Thoracic aorta (tissue), 2 donors: ENCODE measurements at regions not wholly inside any gene's neighbourhood (a gene's known extent, or its start where the extent isn't known, plus 50 kb on each side); places are given as distances from the start of the nearest gene placed in this dataset.

ENCODE experiments used
- ATAC-seq: fragments of 150-250 bp; one replicate; pipeline ENCODE4 v1.8.0; 2017; ENCODE audit warnings: low read depth; ENCODE audit not compliant: insufficient number of reproducible peaks, low FRiP score
- DNase-seq: peaks from one replicate; pipeline ENCODE4 v3.0.0-alpha.2; 2020; ENCODE audit warnings: low spot score
- H3K27ac ChIP-seq, 2 donors: fragments of 200-600 bp; sonication (generic); 1 replicate in 1 of 2; 2 replicates in 1 of 2; pipeline ENCODE4 v1.5.1; 2016; ENCODE audit warnings: mild to moderate bottlenecking in 2 of 2, moderate library complexity in 2 of 2
- H3K27me3 ChIP-seq: fragments of 200-600 bp; sonication (generic); replicated peaks from 2 replicates; pipeline ENCODE4 v1.6.0; 2016; ENCODE audit warnings: mild to moderate bottlenecking; ENCODE audit not compliant: insufficient read depth
- H3K36me3 ChIP-seq: fragments of 200-600 bp; sonication (generic); one replicate; pipeline ENCODE4 v1.5.1; 2016
- H3K4me1 ChIP-seq, 2 donors: fragments of 200-600 bp; sonication (generic); 1 replicate in 1 of 2; 2 replicates in 1 of 2; pipeline versions ENCODE4 v1.5.1 to v1.6.0; 2016; ENCODE audit warnings: low read depth in 2 of 2, mild to moderate bottlenecking in 1 of 2; ENCODE audit not compliant: control insufficient read depth in 1 of 2
- H3K4me3 ChIP-seq: fragments of 200-600 bp; sonication (generic); 2 replicates; pipeline ENCODE4 v1.5.1; 2016; ENCODE audit warnings: mild to moderate bottlenecking
- H3K9me3 ChIP-seq: fragments of 200-600 bp; sonication (generic); 2 replicates; pipeline ENCODE4 v1.5.1; 2016
- TF ChIP-seq, protein P1 (sequence below): fragments of 200-600 bp; sonication (generic); IDR thresholded peaks from one replicate; pipeline ENCODE4 v1.5.1; 2019; ENCODE audit warnings: antibody characterized with exemption

- no peak overlapping the region for H3K4me3 ChIP-seq
- no peak for ATAC-seq
- H3K27me3 ChIP-seq, result no peaks in the 10 kb centered on the region
- H3K27ac ChIP-seq, result no peak overlapping the region
- TF ChIP-seq, protein P1, sequence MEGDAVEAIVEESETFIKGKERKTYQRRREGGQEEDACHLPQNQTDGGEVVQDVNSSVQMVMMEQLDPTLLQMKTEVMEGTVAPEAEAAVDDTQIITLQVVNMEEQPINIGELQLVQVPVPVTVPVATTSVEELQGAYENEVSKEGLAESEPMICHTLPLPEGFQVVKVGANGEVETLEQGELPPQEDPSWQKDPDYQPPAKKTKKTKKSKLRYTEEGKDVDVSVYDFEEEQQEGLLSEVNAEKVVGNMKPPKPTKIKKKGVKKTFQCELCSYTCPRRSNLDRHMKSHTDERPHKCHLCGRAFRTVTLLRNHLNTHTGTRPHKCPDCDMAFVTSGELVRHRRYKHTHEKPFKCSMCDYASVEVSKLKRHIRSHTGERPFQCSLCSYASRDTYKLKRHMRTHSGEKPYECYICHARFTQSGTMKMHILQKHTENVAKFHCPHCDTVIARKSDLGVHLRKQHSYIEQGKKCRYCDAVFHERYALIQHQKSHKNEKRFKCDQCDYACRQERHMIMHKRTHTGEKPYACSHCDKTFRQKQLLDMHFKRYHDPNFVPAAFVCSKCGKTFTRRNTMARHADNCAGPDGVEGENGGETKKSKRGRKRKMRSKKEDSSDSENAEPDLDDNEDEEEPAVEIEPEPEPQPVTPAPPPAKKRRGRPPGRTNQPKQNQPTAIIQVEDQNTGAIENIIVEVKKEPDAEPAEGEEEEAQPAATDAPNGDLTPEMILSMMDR, result no peak
- no peaks in the 10 kb centered on the region for H3K4me1 ChIP-seq
- H3K36me3 ChIP-seq, result no peaks in the 10 kb centered on the region
- no peaks in the 10 kb centered on the region for H3K9me3 ChIP-seq
- no peak for DNase-seq
Observed at GRCh38 chr4:31374256-31374960, 654.2 kb downstream of the PCDH7 start.

DNA sequence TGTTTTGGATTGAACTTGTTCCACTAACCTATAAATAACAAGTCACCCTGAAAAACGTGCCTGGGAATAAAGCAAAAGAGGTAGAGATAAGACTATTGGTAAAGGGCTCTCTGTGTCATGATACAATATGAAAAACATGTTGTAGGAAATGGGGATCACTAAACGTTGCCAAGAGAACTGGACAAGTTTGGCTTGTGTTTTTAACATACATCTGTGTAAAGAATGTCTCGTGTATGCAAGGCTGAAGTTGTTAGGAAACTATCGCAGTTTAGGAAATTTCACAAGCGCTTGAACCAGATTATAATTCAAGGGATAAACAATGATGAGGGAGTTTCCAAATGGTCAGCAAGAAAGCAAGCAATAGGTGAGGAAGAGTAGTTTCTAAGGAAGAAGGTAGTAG is 655.8 kb downstream of the PCDH7 start:
- H3K4me1 ChIP-seq, result no peaks in the 10 kb centered on the region
- DNase-seq (no peak), ATAC-seq (no peak)
- no peak overlapping the region for H3K27ac ChIP-seq
- no peaks in the 10 kb centered on the region for H3K9me3 ChIP-seq
- H3K27me3 ChIP-seq, result no peaks in the 10 kb centered on the region
- TF ChIP-seq, protein P1, result no peak
- no peaks in the 10 kb centered on the region for H3K36me3 ChIP-seq
- no peak overlapping the region for H3K4me3 ChIP-seq

DNA sequence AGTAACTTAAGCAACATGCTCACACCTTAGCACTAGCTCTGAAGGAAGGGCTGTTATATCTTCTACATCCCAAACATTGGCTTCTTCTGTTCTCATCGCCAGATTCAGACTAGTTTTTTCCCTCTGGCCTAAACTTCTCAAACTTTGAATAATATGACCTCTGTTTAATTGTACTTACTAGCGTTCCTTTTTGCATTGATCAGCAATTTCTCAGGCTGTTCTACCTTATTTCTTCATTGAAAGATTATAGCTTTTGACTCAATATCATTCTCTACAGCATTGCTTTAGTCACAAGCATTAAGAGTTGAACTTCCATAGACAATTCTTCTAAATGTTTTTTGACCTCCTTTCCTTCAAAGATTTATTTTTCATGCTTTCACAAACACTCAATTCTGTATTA is 659.2 kb downstream of the PCDH7 start:
- Histone ChIP-seq H3K4me1 (no peaks in the 10 kb centered on the region), H3K36me3 (no peaks in the 10 kb centered on the region), H3K27me3 (no peaks in the 10 kb centered on the region), H3K9me3 (no peaks in the 10 kb centered on the region), H3K4me3 (no peak overlapping the region), H3K27ac (no peak overlapping the region)
- DNase-seq, result no peak
- ATAC-seq, result no peak
- TF ChIP-seq, protein P1, result no peak

GRCh38 chr4:31383767-31384166 is 663.6 kb downstream of the PCDH7 start:
- ATAC-seq (no peak), DNase-seq (no peak)
- TF ChIP-seq, protein P1, result no peak
- Histone ChIP-seq H3K9me3 (no peaks in the 10 kb centered on the region), H3K27ac (no peak overlapping the region), H3K4me3 (no peak overlapping the region), H3K27me3 (no peaks in the 10 kb centered on the region), H3K4me1 (no peaks in the 10 kb centered on the region), H3K36me3 (no peaks in the 10 kb centered on the region)

DNA sequence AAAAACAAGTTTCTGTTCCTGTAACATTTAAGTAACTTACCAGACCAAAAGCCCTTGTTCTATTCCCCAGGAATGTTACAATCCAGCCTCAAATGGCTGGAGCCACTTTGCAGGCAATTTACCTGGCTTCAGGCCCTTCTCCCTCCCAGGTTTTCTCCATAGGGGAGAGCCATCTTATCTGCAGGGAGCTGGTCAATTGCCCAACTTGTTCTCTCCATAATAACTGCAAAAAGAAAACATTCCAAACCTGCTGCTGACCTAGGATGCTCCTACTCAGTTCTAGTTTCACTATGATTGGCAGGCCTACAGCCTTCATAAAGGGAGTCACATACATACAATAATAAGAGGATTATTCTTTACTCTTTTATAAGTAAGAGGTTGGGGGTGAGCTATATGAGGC is 670.7 kb downstream of the PCDH7 start:
- DNase-seq (no peak), ATAC-seq (no peak)
- H3K27ac ChIP-seq, result no peak overlapping the region
- no peaks in the 10 kb centered on the region for H3K9me3 ChIP-seq
- H3K4me3 ChIP-seq, result no peak overlapping the region
- H3K36me3 ChIP-seq, result no peaks in the 10 kb centered on the region
- no peaks in the 10 kb centered on the region for H3K27me3 ChIP-seq
- H3K4me1 ChIP-seq, result no peaks in the 10 kb centered on the region
- TF ChIP-seq, protein P1, result no peak
